Smooth muscle cell (in vitro differentiated cells): ENCODE measurements at regions not wholly inside any gene's neighbourhood (a gene's known extent, or its start where the extent isn't known, plus 50 kb on each side); places are given as distances from the start of the nearest gene placed in this dataset.

ENCODE experiments used
- DNase-seq: peaks from one replicate; lab custom pipeline; 2025; ENCODE audit not compliant: unreplicated experiment; lab: John Stamatoyannopoulos, UW
- H2AFZ ChIP-seq: fragments of 200-600 bp; sonication (generic); 2 replicates; pipeline ENCODE4 v1.6.0; 2016; ENCODE audit warnings: antibody characterized with exemption, low read depth, mild to moderate bottlenecking
- H3F3A ChIP-seq: fragments of 200-600 bp; sonication (generic); 2 replicates; pipeline ENCODE4 v1.6.0; 2017; ENCODE audit warnings: antibody characterized with exemption, low read depth
- H3K27ac ChIP-seq: fragments of 200-600 bp; sonication (generic); 2 replicates; pipeline ENCODE4 v1.5.1; 2016; ENCODE audit warnings: low read depth, mild to moderate bottlenecking
- H3K27me3 ChIP-seq: fragments of 200-600 bp; sonication (generic); 2 replicates; pipeline ENCODE4 v1.6.1; 2016; ENCODE audit warnings: low read depth, mild to moderate bottlenecking
- H3K36me3 ChIP-seq: fragments of 200-600 bp; sonication (generic); 2 replicates; pipeline ENCODE4 v1.5.1; 2016; ENCODE audit warnings: low read depth
- H3K4me1 ChIP-seq: fragments of 200-600 bp; sonication (generic); 2 replicates; pipeline ENCODE4 v1.5.1; 2016; ENCODE audit warnings: low read depth
- H3K4me2 ChIP-seq: fragments of 200-600 bp; sonication (generic); 2 replicates; pipeline ENCODE4 v1.6.0; 2016; ENCODE audit warnings: mild to moderate bottlenecking
- H3K4me3 ChIP-seq: fragments of 200-600 bp; sonication (generic); 2 replicates; pipeline ENCODE4 v1.5.1; 2016; ENCODE audit warnings: mild to moderate bottlenecking
- H3K79me2 ChIP-seq: fragments of 200-600 bp; sonication (generic); 2 replicates; pipeline ENCODE4 v1.6.0; 2016; ENCODE audit warnings: low read depth, mild to moderate bottlenecking
- H3K9ac ChIP-seq: fragments of 200-600 bp; sonication (generic); 2 replicates; pipeline ENCODE4 v1.6.0; 2016; ENCODE audit warnings: low read depth
- H3K9me3 ChIP-seq: fragments of 200-600 bp; sonication (generic); replicated peaks from 2 replicates; pipeline ENCODE4 v1.5.1; 2016; ENCODE audit warnings: low read depth
- H4K20me1 ChIP-seq: fragments of 200-600 bp; sonication (generic); 2 replicates; pipeline ENCODE4 v1.6.0; 2016; ENCODE audit warnings: low read depth
- WGBS: methylation state at CpG from one replicate; pipeline ENCODE4 v1.1.7; 2016; ENCODE audit warnings: low lambda C conversion rate; 5-methylcytosine and 5-hydroxymethylcytosine counted together
- TF ChIP-seq, protein P1 (sequence below): fragments of 200-600 bp; sonication (generic); IDR thresholded peaks from 2 replicates; pipeline ENCODE4 v1.5.1; 2017; ENCODE audit warnings: borderline replicate concordance, mild to moderate bottlenecking, antibody characterized with exemption; ENCODE audit not compliant: insufficient read depth, poor library complexity, severe bottlenecking

DNA sequence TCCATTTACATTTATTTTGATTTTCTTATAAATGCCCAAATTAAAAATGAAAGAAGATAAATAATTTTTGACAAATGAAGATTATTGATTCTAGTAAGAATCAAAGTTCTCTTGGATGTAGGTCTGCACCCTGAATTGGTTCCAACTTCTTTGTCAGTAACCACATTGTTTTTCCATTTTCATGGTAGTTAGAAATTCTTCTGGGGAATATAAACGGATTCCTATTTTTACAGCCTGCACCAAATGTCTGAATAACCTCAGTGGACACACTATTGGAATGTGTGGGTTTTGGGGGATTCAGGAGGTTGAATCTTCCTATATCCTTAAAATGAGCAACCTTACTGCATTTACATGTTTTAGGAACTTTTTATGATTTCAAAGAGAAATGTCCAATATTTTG lies 1085.3 kb upstream of the MAP3K7 start:
- H3K4me2 ChIP-seq: no peak overlapping the region
- no peaks in the 10 kb centered on the region for H3K36me3 ChIP-seq
- no peaks in the 10 kb centered on the region for H3K4me1 ChIP-seq
- H3K9ac ChIP-seq: no peak overlapping the region
- H3K79me2 ChIP-seq: no peaks in the 10 kb centered on the region
- no peak overlapping the region for H3K4me3 ChIP-seq
- DNase-seq: no peak
- H2AFZ ChIP-seq: no peak overlapping the region
- TF ChIP-seq, protein P1, sequence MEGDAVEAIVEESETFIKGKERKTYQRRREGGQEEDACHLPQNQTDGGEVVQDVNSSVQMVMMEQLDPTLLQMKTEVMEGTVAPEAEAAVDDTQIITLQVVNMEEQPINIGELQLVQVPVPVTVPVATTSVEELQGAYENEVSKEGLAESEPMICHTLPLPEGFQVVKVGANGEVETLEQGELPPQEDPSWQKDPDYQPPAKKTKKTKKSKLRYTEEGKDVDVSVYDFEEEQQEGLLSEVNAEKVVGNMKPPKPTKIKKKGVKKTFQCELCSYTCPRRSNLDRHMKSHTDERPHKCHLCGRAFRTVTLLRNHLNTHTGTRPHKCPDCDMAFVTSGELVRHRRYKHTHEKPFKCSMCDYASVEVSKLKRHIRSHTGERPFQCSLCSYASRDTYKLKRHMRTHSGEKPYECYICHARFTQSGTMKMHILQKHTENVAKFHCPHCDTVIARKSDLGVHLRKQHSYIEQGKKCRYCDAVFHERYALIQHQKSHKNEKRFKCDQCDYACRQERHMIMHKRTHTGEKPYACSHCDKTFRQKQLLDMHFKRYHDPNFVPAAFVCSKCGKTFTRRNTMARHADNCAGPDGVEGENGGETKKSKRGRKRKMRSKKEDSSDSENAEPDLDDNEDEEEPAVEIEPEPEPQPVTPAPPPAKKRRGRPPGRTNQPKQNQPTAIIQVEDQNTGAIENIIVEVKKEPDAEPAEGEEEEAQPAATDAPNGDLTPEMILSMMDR: no peak
- no peaks in the 10 kb centered on the region for H4K20me1 ChIP-seq
- H3K27ac ChIP-seq: no peak overlapping the region
- H3K9me3 ChIP-seq: no peaks in the 10 kb centered on the region
- H3K27me3 ChIP-seq: no peaks in the 10 kb centered on the region
- H3F3A ChIP-seq: no peaks in the 10 kb centered on the region
- WGBS: 86% methylated on average over 1 of the region's 1 CpG

DNA sequence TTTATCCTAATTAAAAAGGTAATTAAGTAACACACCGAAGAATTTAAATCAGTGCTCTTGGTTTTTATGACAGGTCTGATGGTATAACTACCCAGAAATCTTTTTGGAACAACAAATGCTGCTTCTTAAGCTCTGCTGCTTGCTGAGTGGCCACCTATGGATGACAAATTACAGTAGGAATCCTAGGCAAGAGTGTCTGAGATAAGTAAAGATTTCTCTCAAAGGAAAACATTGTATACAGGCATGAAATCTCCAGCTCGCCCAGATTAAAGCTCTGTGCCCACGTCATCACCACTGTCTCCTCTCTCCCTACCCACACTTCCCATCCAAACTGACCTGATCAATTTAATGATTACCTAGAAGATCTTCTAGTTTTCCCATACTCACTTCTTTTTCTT lies 1083.0 kb upstream of the MAP3K7 start:
- H4K20me1 ChIP-seq: no peaks in the 10 kb centered on the region
- no peaks in the 10 kb centered on the region for H3K9me3 ChIP-seq
- no peak overlapping the region for H3K4me3 ChIP-seq
- H3K4me1 ChIP-seq: no peaks in the 10 kb centered on the region
- TF ChIP-seq, protein P1: no peak
- no peaks in the 10 kb centered on the region for H3F3A ChIP-seq
- no peak overlapping the region for H3K27ac ChIP-seq
- no peak overlapping the region for H3K9ac ChIP-seq
- 75% methylated on average over 3 of the region's 3 CpGs for WGBS
- DNase-seq: no peak
- H3K79me2 ChIP-seq: no peaks in the 10 kb centered on the region
- H3K36me3 ChIP-seq: no peaks in the 10 kb centered on the region
- no peak overlapping the region for H3K4me2 ChIP-seq
- no peaks in the 10 kb centered on the region for H3K27me3 ChIP-seq
- H2AFZ ChIP-seq: no peak overlapping the region

- H3K4me3 ChIP-seq: no peak overlapping the region
- TF ChIP-seq, protein P1: no peak
- H3K9ac ChIP-seq: no peak overlapping the region
- no peaks in the 10 kb centered on the region for H3F3A ChIP-seq
- H2AFZ ChIP-seq: no peak overlapping the region
- H3K36me3 ChIP-seq: no peaks in the 10 kb centered on the region
- H4K20me1 ChIP-seq: no peaks in the 10 kb centered on the region
- no peaks in the 10 kb centered on the region for H3K27me3 ChIP-seq
- no peak overlapping the region for H3K27ac ChIP-seq
- no peaks in the 10 kb centered on the region for H3K79me2 ChIP-seq
- 83% methylated on average over 9 of the region's 9 CpGs for WGBS
- H3K9me3 ChIP-seq: no peaks in the 10 kb centered on the region
- no peak overlapping the region for H3K4me2 ChIP-seq
- no peaks in the 10 kb centered on the region for H3K4me1 ChIP-seq
- no peak for DNase-seq
These were observed 1082.4 kb upstream of the MAP3K7 start for GRCh38 chr6:91669154-91669870.

DNA sequence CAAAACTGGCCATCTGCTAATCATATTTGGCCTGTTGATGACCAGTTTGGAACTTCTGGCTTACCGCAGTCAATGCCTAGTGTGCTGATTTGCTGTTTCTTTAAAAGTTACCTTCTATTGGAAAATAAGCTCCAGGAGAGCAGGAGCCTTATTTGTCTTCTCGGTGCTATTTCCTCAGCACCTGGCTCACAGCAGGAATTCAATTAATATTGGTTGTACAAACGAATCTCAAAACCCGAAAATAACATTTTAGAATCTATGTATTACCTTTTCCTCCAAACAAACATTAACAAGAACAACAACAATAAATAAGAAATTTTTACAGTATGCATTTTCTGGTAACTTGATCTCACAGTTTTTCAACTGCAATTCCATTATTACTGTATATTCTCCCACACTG lies 1080.7 kb upstream of the MAP3K7 start:
- TF ChIP-seq, protein P1: no peak

More for the DNA sequence above, 1080.7 kb upstream of the MAP3K7 start:
- H3K9me3 ChIP-seq: no peaks in the 10 kb centered on the region
- no peaks in the 10 kb centered on the region for H3F3A ChIP-seq
- H3K79me2 ChIP-seq: no peaks in the 10 kb centered on the region
- no peaks in the 10 kb centered on the region for H3K4me1 ChIP-seq
- no peaks in the 10 kb centered on the region for H3K27me3 ChIP-seq
- no peak overlapping the region for H3K9ac ChIP-seq
- H3K4me3 ChIP-seq: no peak overlapping the region
- DNase-seq: no peak
- no peaks in the 10 kb centered on the region for H4K20me1 ChIP-seq
- H2AFZ ChIP-seq: no peak overlapping the region
- no peak overlapping the region for H3K27ac ChIP-seq
- no peak overlapping the region for H3K4me2 ChIP-seq
- H3K36me3 ChIP-seq: no peaks in the 10 kb centered on the region
- 86% methylated on average over 4 of the region's 4 CpGs for WGBS
